NB4 (cell line): ENCODE measurements at regions not wholly inside any gene's neighbourhood (a gene's known extent, or its start where the extent isn't known, plus 50 kb on each side); places are given as distances from the start of the nearest gene placed in this dataset.

ENCODE experiments used
- DNase-seq: peaks from one replicate; pipeline ENCODE4 v3.0.0; 2010; ENCODE audit warnings: low read depth
- H3K4me3 ChIP-seq: one replicate; pipeline ENCODE4 v1.5.1; 2011; ENCODE audit warnings: mild to moderate bottlenecking, low read depth, low read length, moderate library complexity
- CTCF ChIP-seq: IDR thresholded peaks from one replicate; pipeline ENCODE4 v1.5.1; 2012; ENCODE audit warnings: low read depth, low read length
- MYC ChIP-seq: IDR thresholded peaks from 2 replicates; pipeline ENCODE4 v1.6.1; 2011; ENCODE audit warnings: low read depth, low read length
- POLR2A ChIP-seq: IDR thresholded peaks from 2 replicates; pipeline ENCODE4 v1.6.1; 2011; ENCODE audit warnings: mild to moderate bottlenecking; ENCODE audit not compliant: insufficient read length; ENCODE audit errors: extremely low read depth
- TF ChIP-seq, protein P1 (sequence below): IDR thresholded peaks from 2 replicates; pipeline ENCODE4 v1.6.1; 2011; ENCODE audit warnings: low read depth, low read length

GRCh38 chr10:10777723-10778122 is 239.9 kb upstream of the CELF2 start:
- no peak overlapping the region for H3K4me3 ChIP-seq
- no peak for TF ChIP-seq POLR2A
- TF ChIP-seq, protein P1, sequence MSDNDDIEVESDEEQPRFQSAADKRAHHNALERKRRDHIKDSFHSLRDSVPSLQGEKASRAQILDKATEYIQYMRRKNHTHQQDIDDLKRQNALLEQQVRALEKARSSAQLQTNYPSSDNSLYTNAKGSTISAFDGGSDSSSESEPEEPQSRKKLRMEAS: no peak
- TF ChIP-seq MYC: no peak
- no peak for TF ChIP-seq CTCF
- DNase-seq: no peak

GRCh38 chr10:10778959-10779358 is 238.7 kb upstream of the CELF2 start:
- no peak overlapping the region for H3K4me3 ChIP-seq
- TF ChIP-seq CTCF: no peak
- no peak for TF ChIP-seq POLR2A
- no peak for TF ChIP-seq MYC
- TF ChIP-seq, protein P1: no peak
- DNase-seq: no peak

GRCh38 chr10:10779511-10779910 is 238.2 kb upstream of the CELF2 start:
- no peak overlapping the region for H3K4me3 ChIP-seq
- DNase-seq: no peak
- TF ChIP-seq CTCF (no peak), MYC (no peak), POLR2A (no peak)
- TF ChIP-seq, protein P1: no peak

- no peak overlapping the region for H3K4me3 ChIP-seq
- TF ChIP-seq CTCF (no peak), POLR2A (no peak), MYC (no peak)
- TF ChIP-seq, protein P1: no peak
- no peak for DNase-seq
These were observed 236.9 kb upstream of the CELF2 start for GRCh38 chr10:10780746-10781145.

DNA sequence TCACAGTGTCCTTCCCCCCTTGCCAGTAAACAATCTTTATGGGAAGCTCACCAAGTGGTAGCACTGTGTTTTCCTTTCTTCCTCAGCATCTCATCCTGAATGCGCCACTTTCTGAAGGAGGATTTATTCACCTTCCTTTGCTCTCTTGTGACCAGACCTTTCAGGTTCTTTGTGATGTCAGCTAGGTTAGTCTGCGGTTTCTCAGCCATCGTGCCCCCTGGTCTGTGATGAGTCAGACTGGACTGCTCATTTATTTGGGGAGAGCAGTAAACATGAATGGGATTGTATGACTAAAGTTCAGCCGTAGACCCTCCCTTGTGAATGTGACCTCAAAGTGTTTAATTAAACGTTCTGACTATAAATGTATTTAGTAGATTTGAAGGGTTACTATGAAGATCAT is 235.1 kb upstream of the CELF2 start:
- TF ChIP-seq MYC: no peak
- TF ChIP-seq, protein P1: no peak
- no peak for TF ChIP-seq POLR2A
- no peak for TF ChIP-seq CTCF
- no peak for DNase-seq
- no peak overlapping the region for H3K4me3 ChIP-seq

GRCh38 chr10:10785627-10786026 is 232.0 kb upstream of the CELF2 start:
- no peak for TF ChIP-seq MYC
- no peak for TF ChIP-seq CTCF
- TF ChIP-seq POLR2A: no peak
- TF ChIP-seq, protein P1: no peak
- no peak overlapping the region for H3K4me3 ChIP-seq
- no peak for DNase-seq
